ENCODE measurements at regions not wholly inside any gene's neighbourhood (a gene's known extent, or its start where the extent isn't known, plus 50 kb on each side); places are given as distances from the start of the nearest gene placed in this dataset.

GRCh38 chr10:76665029-76665428 lies 972.6 kb downstream of the KCNMA1 start:
- TF ChIP-seq USF1 (IDR thresholded peaks at IDR 0.05) = no peak
- TF ChIP-seq CEBPB (IDR thresholded peaks at IDR 0.05) = peak; percentile 58
- no peak for TF ChIP-seq TCF12 (IDR thresholded peaks at IDR 0.05; ENCODE audit: low read depth)
- TF ChIP-seq RAD21 (IDR thresholded peaks at IDR 0.05; ENCODE audit: low read depth) = no peak

GRCh38 chr10:76657337-76658012 lies 980.1 kb downstream of the KCNMA1 start:
- TF ChIP-seq TAF1 (IDR thresholded peaks at IDR 0.05; ENCODE audit: low read depth) (no peak), ZBTB7A (IDR thresholded peaks at IDR 0.05; ENCODE audit: low read depth) (no peak), TEAD4 (IDR thresholded peaks at IDR 0.05) (no peak), RAD21 (IDR thresholded peaks at IDR 0.05; ENCODE audit: low read depth) (no peak), EP300 (IDR thresholded peaks at IDR 0.05; ENCODE audit: borderline replicate concordance) (no peak), TCF12 (IDR thresholded peaks at IDR 0.05; ENCODE audit: low read depth) (no peak), MAX (IDR thresholded peaks at IDR 0.05) (no peak), EGR1 (IDR thresholded peaks at IDR 0.05) (no peak), NFIC (IDR thresholded peaks at IDR 0.05) (no peak), FOXM1 (IDR thresholded peaks at IDR 0.05; ENCODE audit: borderline replicate concordance, low read depth) (no peak), CREB1 (IDR thresholded peaks at IDR 0.05; ENCODE audit: low read depth) (no peak), YY1 (IDR thresholded peaks at IDR 0.05; ENCODE audit: low read depth) (no peak), REST (IDR thresholded peaks at IDR 0.05; ENCODE audit: low read depth) (no peak), USF1 (IDR thresholded peaks at IDR 0.05) (no peak), CEBPB (IDR thresholded peaks at IDR 0.05) (no peak)

GRCh38 chr10:76651154-76651553 lies 986.5 kb downstream of the KCNMA1 start:
- no peak for TF ChIP-seq TEAD4 (IDR thresholded peaks at IDR 0.05)
- TF ChIP-seq RAD21 (IDR thresholded peaks at IDR 0.05; ENCODE audit: low read depth) = no peak
- TF ChIP-seq TCF12 (IDR thresholded peaks at IDR 0.05; ENCODE audit: low read depth) = no peak
- no peak for TF ChIP-seq CREB1 (IDR thresholded peaks at IDR 0.05; ENCODE audit: low read depth)
- no peak for TF ChIP-seq YY1 (IDR thresholded peaks at IDR 0.05; ENCODE audit: low read depth)
- no peak for TF ChIP-seq MAX (IDR thresholded peaks at IDR 0.05)
- no peak for TF ChIP-seq USF1 (IDR thresholded peaks at IDR 0.05)
- no peak for TF ChIP-seq EP300 (IDR thresholded peaks at IDR 0.05; ENCODE audit: borderline replicate concordance)
- no peak for TF ChIP-seq TAF1 (IDR thresholded peaks at IDR 0.05; ENCODE audit: low read depth)

GRCh38 chr10:76649723-76650127 lies 987.9 kb downstream of the KCNMA1 start:
- no peak for TF ChIP-seq RAD21 (IDR thresholded peaks at IDR 0.05; ENCODE audit: low read depth)
- TF ChIP-seq TAF1 (IDR thresholded peaks at IDR 0.05; ENCODE audit: low read depth) = no peak
- no peak for TF ChIP-seq TEAD4 (IDR thresholded peaks at IDR 0.05)
- no peak for TF ChIP-seq USF1 (IDR thresholded peaks at IDR 0.05)
- TF ChIP-seq EGR1 (IDR thresholded peaks at IDR 0.05) = no peak
- TF ChIP-seq ZBTB7A (IDR thresholded peaks at IDR 0.05; ENCODE audit: low read depth) = no peak

- TF ChIP-seq YY1 (IDR thresholded peaks at IDR 0.05; ENCODE audit: low read depth) (no peak), NFIC (IDR thresholded peaks at IDR 0.05) (no peak), USF1 (IDR thresholded peaks at IDR 0.05) (no peak), TAF1 (IDR thresholded peaks at IDR 0.05; ENCODE audit: low read depth) (no peak), MAX (IDR thresholded peaks at IDR 0.05) (no peak), ZBTB7A (IDR thresholded peaks at IDR 0.05; ENCODE audit: low read depth) (no peak), CREB1 (IDR thresholded peaks at IDR 0.05; ENCODE audit: low read depth) (no peak), FOXM1 (IDR thresholded peaks at IDR 0.05; ENCODE audit: borderline replicate concordance, low read depth) (no peak), EGR1 (IDR thresholded peaks at IDR 0.05) (no peak), TEAD4 (IDR thresholded peaks at IDR 0.05) (no peak), REST (IDR thresholded peaks at IDR 0.05; ENCODE audit: low read depth) (no peak)
Observed at GRCh38 chr10:76649254-76649653, 988.4 kb downstream of the KCNMA1 start.

All from Ishikawa (cell line).